PC-9 (cell line): ENCODE measurements at regions not wholly inside any gene's neighbourhood (a gene's known extent, or its start where the extent isn't known, plus 50 kb on each side); places are given as distances from the start of the nearest gene placed in this dataset.

ENCODE experiments used
- BruUV-seq: library from RNA; stranded (reverse); fragments of 400-500 nt; replicated peaks from 2 replicates; lab custom pipeline; 2021; lab: Mats Ljungman, UMichigan
- CTCF ChIA-PET: fragments of 300-600 bp; sonication (Branson Sonifier 250); formaldehyde crosslinking; loops from one replicate; lab custom pipeline; 2022; ENCODE audit warnings: antibody characterized with exemption; lab: Charles Lee
- POLR2A ChIA-PET: fragments of 300-600 bp; sonication (Branson Sonifier 250); formaldehyde crosslinking; loops from one replicate; lab custom pipeline; 2022; ENCODE audit warnings: antibody characterized with exemption; ENCODE audit not compliant: unreplicated experiment; lab: Charles Lee
- DNase-seq, 2 experiments: peaks; one replicate each; pipeline versions ENCODE4 v3.0.0 to v3.0.0-alpha.2; 2015 to 2022; ENCODE audit warnings: mixed read lengths in 1 of 2
- H2AFZ ChIP-seq: fragments of 200-600 bp; sonication (generic); 2 replicates; pipeline ENCODE4 v1.8.1; 2017; ENCODE audit warnings: antibody characterized with exemption
- H3F3A ChIP-seq: fragments of 200-600 bp; sonication (generic); 2 replicates; pipeline ENCODE4 v1.8.1; 2017; ENCODE audit warnings: antibody characterized with exemption, mild to moderate bottlenecking, low read depth; ENCODE audit not compliant: insufficient read depth
- H3K27ac ChIP-seq: fragments of 200-600 bp; sonication (generic); 2 replicates; pipeline ENCODE4 v1.6.1; 2016; ENCODE audit warnings: mixed run types
- H3K27me3 ChIP-seq: fragments of 200-600 bp; sonication (generic); 2 replicates; pipeline ENCODE4 v1.6.1; 2016; ENCODE audit warnings: low read depth, mixed run types; ENCODE audit not compliant: insufficient read depth
- H3K36me3 ChIP-seq: fragments of 200-600 bp; sonication (generic); 2 replicates; pipeline ENCODE4 v1.6.1; 2016; ENCODE audit warnings: low read depth, mixed run types
- H3K4me1 ChIP-seq: fragments of 200-600 bp; sonication (generic); replicated peaks from 2 replicates; pipeline ENCODE4 v1.6.1; 2016; ENCODE audit warnings: mixed run types; ENCODE audit not compliant: insufficient read depth
- H3K4me2 ChIP-seq: fragments of 200-600 bp; sonication (generic); 2 replicates; pipeline ENCODE4 v1.6.1; 2017; ENCODE audit warnings: mixed run types
- H3K4me3 ChIP-seq: fragments of 200-600 bp; sonication (generic); 2 replicates; pipeline ENCODE4 v1.6.1; 2016; ENCODE audit warnings: mixed run types
- H3K79me2 ChIP-seq: fragments of 200-600 bp; sonication (generic); 2 replicates; pipeline ENCODE4 v1.6.1; 2017; ENCODE audit warnings: low read depth, mixed run types
- H3K9me2 ChIP-seq: fragments of 200-600 bp; sonication (generic); 2 replicates; pipeline ENCODE4 v1.8.1; 2017; ENCODE audit warnings: mild to moderate bottlenecking; ENCODE audit not compliant: insufficient read depth
- H3K9me3 ChIP-seq: fragments of 200-600 bp; sonication (generic); 2 replicates; pipeline ENCODE4 v1.8.1; 2016; ENCODE audit warnings: low read depth; ENCODE audit not compliant: insufficient read depth
- H4K20me1 ChIP-seq: fragments of 200-600 bp; sonication (generic); 2 replicates; pipeline ENCODE4 v1.8.1; 2017; ENCODE audit not compliant: insufficient read depth
- CTCF ChIP-seq: fragments of 200-600 bp; sonication (generic); conservative IDR thresholded peaks from 2 replicates; pipeline ENCODE4 v1.6.1; 2017; ENCODE audit warnings: mixed run types, antibody characterized with exemption, mild to moderate bottlenecking, moderate library complexity
- EZH2 ChIP-seq: fragments of 200-600 bp; sonication (generic); IDR thresholded peaks from 2 replicates; pipeline ENCODE4 v1.8.0; 2017; ENCODE audit warnings: antibody characterized with exemption, low read depth
- intact Hi-C: fragments of 100-400 bp; cut with micrococcal nuclease; formaldehyde crosslinking; loops from one replicate; pipeline ENCODE4 v1.10.0; 2022; ENCODE audit not compliant: unreplicated experiment

GRCh38 chr4:160652790-160653189, 1511.0 kb downstream of the FSTL5 start:
- Histone ChIP-seq H3F3A (no peaks in the 10 kb centered on the region), H3K9me3 (no peaks in the 10 kb centered on the region), H3K27me3 (no peaks in the 10 kb centered on the region), H2AFZ (no peak overlapping the region), H3K36me3 (no peaks in the 10 kb centered on the region), H3K79me2 (no peaks in the 10 kb centered on the region), H4K20me1 (no peaks in the 10 kb centered on the region), H3K27ac (no peak overlapping the region), H3K4me1 (no peaks in the 10 kb centered on the region), H3K9me2 (no peaks in the 10 kb centered on the region), H3K4me2 (no peak overlapping the region), H3K4me3 (no peak overlapping the region)
- ChIA-PET POLR2A (no interaction called here), CTCF (no interaction called here)
- no TSS peak for BruUV-seq
- TF ChIP-seq EZH2 (no peak), CTCF (no peak)
- intact Hi-C loops = no loop called here
- no peak for DNase-seq

GRCh38 chr4:160675550-160675949, 1488.2 kb downstream of the FSTL5 start:
- CTCF ChIA-PET = no interaction called here

GRCh38 chr4:160685729-160686128, 1478.1 kb downstream of the FSTL5 start:
- Histone ChIP-seq H3K27ac (no peak overlapping the region), H3K36me3 (no peaks in the 10 kb centered on the region), H4K20me1 (no peaks in the 10 kb centered on the region), H3K4me2 (no peak overlapping the region), H3K79me2 (no peaks in the 10 kb centered on the region), H3K4me1 (no peaks in the 10 kb centered on the region), H3K27me3 (no peaks in the 10 kb centered on the region), H3F3A (no peaks in the 10 kb centered on the region), H2AFZ (no peak overlapping the region), H3K9me3 (no peaks in the 10 kb centered on the region), H3K4me3 (no peak overlapping the region), H3K9me2 (no peaks in the 10 kb centered on the region)
- no peak for TF ChIP-seq CTCF
- no peak for TF ChIP-seq EZH2
- BruUV-seq = no TSS peak
- intact Hi-C loops = no loop called here
- CTCF ChIA-PET = no interaction called here
- POLR2A ChIA-PET = no interaction called here
- no peak for DNase-seq

More at GRCh38 chr4:160675550-160675949, 1488.2 kb downstream of the FSTL5 start:
- Histone ChIP-seq H3F3A (no peaks in the 10 kb centered on the region), H3K27ac (no peak overlapping the region), H3K4me3 (no peak overlapping the region), H3K79me2 (no peaks in the 10 kb centered on the region), H2AFZ (no peak overlapping the region), H3K9me2 (no peaks in the 10 kb centered on the region), H3K27me3 (no peaks in the 10 kb centered on the region), H3K4me1 (no peaks in the 10 kb centered on the region), H3K9me3 (no peaks in the 10 kb centered on the region), H3K36me3 (no peaks in the 10 kb centered on the region), H4K20me1 (no peaks in the 10 kb centered on the region), H3K4me2 (no peak overlapping the region)
- no TSS peak for BruUV-seq
- POLR2A ChIA-PET = no interaction called here
- TF ChIP-seq CTCF (no peak), EZH2 (no peak)
- intact Hi-C loops = no loop called here
- DNase-seq = no peak
